ENCODE measurements at regions not wholly inside any gene's neighbourhood (a gene's known extent, or its start where the extent isn't known, plus 50 kb on each side); places are given as distances from the start of the nearest gene placed in this dataset.
A peak's percentile ranks its signal among the peaks of the same experiment; 100 is the strongest.

- intact Hi-C loops (cut with DNase I), result no loop called here
These were observed 107.1 kb upstream of the WDR11 start for GRCh38 chr10:120744040-120744439.

GRCh38 chr10:120746001-120746777 lies 105.0 kb upstream of the WDR11 start:
- intact Hi-C loops (cut with DNase I), result no loop called here
- no peak for DNase-seq

More at GRCh38 chr10:120744040-120744439, 107.1 kb upstream of the WDR11 start:
- no peak for DNase-seq

GRCh38 chr10:120748519-120748918 lies 102.6 kb upstream of the WDR11 start:
- DNase-seq, result no peak
- intact Hi-C loops (cut with DNase I), result no loop called here

- intact Hi-C loops (cut with DNase I), result no loop called here
These were observed 102.1 kb upstream of the WDR11 start for GRCh38 chr10:120749072-120749471.

GRCh38 chr10:120749856-120750566 lies 101.2 kb upstream of the WDR11 start:
- intact Hi-C loops (cut with DNase I), result no loop called here
- no peak for DNase-seq

More at GRCh38 chr10:120749072-120749471, 102.1 kb upstream of the WDR11 start:
- DNase-seq, result no peak

- DNase-seq, result no peak
- intact Hi-C loops (cut with DNase I), result no loop called here
These were observed 95.4 kb upstream of the WDR11 start for GRCh38 chr10:120755771-120756170.

GRCh38 chr10:120760253-120760652 lies 90.9 kb upstream of the WDR11 start:
- no peak for DNase-seq
- intact Hi-C loops (cut with DNase I), result no loop called here

- intact Hi-C loops (cut with DNase I), result no loop called here
- no peak for DNase-seq
These were observed 89.2 kb upstream of the WDR11 start for GRCh38 chr10:120761951-120762350.

- no peak for DNase-seq
These were observed 85.8 kb upstream of the WDR11 start for GRCh38 chr10:120765226-120765803.

GRCh38 chr10:120768227-120768626 lies 82.9 kb upstream of the WDR11 start:
- DNase-seq, result no peak
- intact Hi-C loops (cut with DNase I), result no loop called here

More at GRCh38 chr10:120765226-120765803, 85.8 kb upstream of the WDR11 start:
- intact Hi-C loops (cut with DNase I), result no loop called here

GRCh38 chr10:120770496-120770895 lies 80.7 kb upstream of the WDR11 start:
- intact Hi-C loops (cut with DNase I), result no loop called here

GRCh38 chr10:120776442-120776841 lies 74.7 kb upstream of the WDR11 start:
- intact Hi-C loops (cut with DNase I), result no loop called here
- DNase-seq, result no peak

More at GRCh38 chr10:120770496-120770895, 80.7 kb upstream of the WDR11 start:
- no peak for DNase-seq

GRCh38 chr10:120782336-120782735 lies 68.8 kb upstream of the WDR11 start:
- intact Hi-C loops (cut with DNase I), result no loop called here
- DNase-seq, result no peak

- intact Hi-C loops (cut with DNase I), result no loop called here
- DNase-seq, result no peak
These were observed 68.1 kb upstream of the WDR11 start for GRCh38 chr10:120783098-120783497.

GRCh38 chr10:120783867-120784266 lies 67.3 kb upstream of the WDR11 start:
- DNase-seq, result peak in 13 of 42 donors; percentile 8 to 53 (median 21)
- intact Hi-C loops (cut with DNase I), result no loop called here

GRCh38 chr10:120788771-120789170 lies 62.4 kb upstream of the WDR11 start:
- DNase-seq, result no peak
- intact Hi-C loops (cut with DNase I), result no loop called here

- intact Hi-C loops (cut with DNase I), result no loop called here
- DNase-seq, result no peak
These were observed 61.6 kb upstream of the WDR11 start for GRCh38 chr10:120789303-120790203.

GRCh38 chr10:120791316-120791715 lies 59.8 kb upstream of the WDR11 start:
- no peak for DNase-seq
- intact Hi-C loops (cut with DNase I), result no loop called here

GRCh38 chr10:120793088-120793487 lies 58.1 kb upstream of the WDR11 start:
- DNase-seq, result no peak
- intact Hi-C loops (cut with DNase I), result no loop called here

All from head of caudate nucleus (tissue), 42 donors.